Spleen (tissue), 11 donors: ENCODE measurements at regions not wholly inside any gene's neighbourhood (a gene's known extent, or its start where the extent isn't known, plus 50 kb on each side); places are given as distances from the start of the nearest gene placed in this dataset.
"Not testable (repeated sequence)": the region's sequence is repeated elsewhere in the genome, so short reads cannot be mapped to it uniquely, and the experiment has no call there.

ENCODE experiments used
- DNase-seq: peaks from one replicate; pipeline ENCODE4 v3.0.0-alpha.2; 2020
- H3K27ac ChIP-seq, 8 donors: fragments of 200-600 bp; sonication (generic) in 7 of 8; 1 replicate in 4 of 8; 2 replicates in 4 of 8; pipeline versions ENCODE4 v1.5.0 to v1.8.0; 2016 to 2021; ENCODE audit warnings: inconsistent platforms in 4 of 8, mild to moderate bottlenecking in 4 of 8, moderate library complexity in 1 of 8
- H3K27me3 ChIP-seq, 7 donors: fragments of 200-600 bp; sonication (generic) in 6 of 7; replicated peaks in 1 of 7; 1 replicate in 4 of 7; 2 replicates in 3 of 7; pipeline versions ENCODE4 v1.5.0 to v1.8.0; 2016 to 2021; ENCODE audit warnings: inconsistent platforms in 3 of 7, mild to moderate bottlenecking in 1 of 7
- H3K36me3 ChIP-seq, 6 donors: fragments of 200-600 bp; sonication (generic) in 5 of 6; 1 replicate in 4 of 6; 2 replicates in 2 of 6; pipeline versions ENCODE4 v1.5.0 to v1.8.0; 2016 to 2021; ENCODE audit warnings: inconsistent platforms in 2 of 6
- H3K4me1 ChIP-seq, 6 donors: fragments of 200-600 bp; sonication (generic) in 5 of 6; 1 replicate in 3 of 6; 2 replicates in 3 of 6; pipeline versions ENCODE4 v1.5.0 to v1.8.0; 2016 to 2021; ENCODE audit warnings: inconsistent platforms in 3 of 6
- H3K4me3 ChIP-seq, 8 donors: fragments of 200-600 bp; sonication (generic) in 7 of 8; 1 replicate in 4 of 8; 2 replicates in 4 of 8; pipeline versions ENCODE4 v1.5.0 to v1.8.0; 2016 to 2021; ENCODE audit warnings: inconsistent platforms in 4 of 8, mild to moderate bottlenecking in 4 of 8, moderate library complexity in 2 of 8
- H3K9me3 ChIP-seq, 8 donors: fragments of 200-600 bp; sonication (generic) in 7 of 8; 1 replicate in 4 of 8; 2 replicates in 4 of 8; pipeline versions ENCODE4 v1.5.0 to v1.8.0; 2016 to 2021; ENCODE audit warnings: inconsistent platforms in 4 of 8
- POLR2A ChIP-seq, 3 donors: fragments of 450-650 bp; IDR thresholded peaks; one replicate each; pipeline ENCODE4 v1.5.1; 2017; ENCODE audit warnings: antibody characterized with exemption in 3 of 3, mild to moderate bottlenecking in 1 of 3
- POLR2AphosphoS5 ChIP-seq, 3 donors: sonication (generic); formaldehyde crosslinking; IDR thresholded peaks; one replicate each; pipeline ENCODE4 v1.5.1; 2017; ENCODE audit warnings: antibody characterized with exemption in 3 of 3
- WGBS, 5 donors: extraction: QIAGEN DNeasy Blood & Tissue Kit in 3 of 5; methylation state at CpG; one replicate each; pipeline versions ENCODE4 v1.1.5 to v1.1.7; 2013 to 2018; 5-methylcytosine and 5-hydroxymethylcytosine counted together
- intact Hi-C: fragments of 100-400 bp; cut with DNase I; formaldehyde crosslinking; loops from one replicate; pipeline ENCODE4 v1.15.0; 2023; ENCODE audit warnings: low total_unique reads
- TF ChIP-seq, protein P1 (sequence below), 11 experiments: fragments of 200-600 bp in 7 of 11; fragments of 450-650 bp in 4 of 11; sonication (generic) in 4 of 11; IDR thresholded peaks in 8 of 11; conservative IDR thresholded peaks in 3 of 11; 1 replicate in 7 of 11; 2 replicates in 4 of 11; pipeline versions ENCODE4 v1.4.0 to v1.8.0; 2016 to 2021; ENCODE audit warnings: antibody characterized with exemption in 11 of 11, inconsistent platforms in 4 of 11, mild to moderate bottlenecking in 1 of 11
- donor health status: healthy with polysubstance abuse.
- donor health status: DM: no; HTN: no; CAD: no; lungs with moderate emphysema.
- donor health status: DM: no; HTN: no; CAD: no.
- donor health status: Bipolar disorder and iron deficiency.
- donor health status: healthy.
- donor health status: DM: no; HTN: no; CAD: no.
- donor health status: DM: yes; HTN: yes; CAD: no.

- Histone ChIP-seq H3K27me3 (no peaks in the 10 kb centered on the region), H3K9me3 (peaks cover 0 to 60% (median 36%) of the 10 kb centered on the region in 8 donors), H3K36me3 (no peaks in the 10 kb centered on the region), H3K4me1 (no peaks in the 10 kb centered on the region), H3K27ac (no peak overlapping the region), H3K4me3 (no peak overlapping the region)
- 65 to 85% (median 68%) methylated on average over 1 of the region's 1 CpG for WGBS, 5 donors
- no peak for DNase-seq
- intact Hi-C loops = no loop called here
- TF ChIP-seq, protein P1, sequence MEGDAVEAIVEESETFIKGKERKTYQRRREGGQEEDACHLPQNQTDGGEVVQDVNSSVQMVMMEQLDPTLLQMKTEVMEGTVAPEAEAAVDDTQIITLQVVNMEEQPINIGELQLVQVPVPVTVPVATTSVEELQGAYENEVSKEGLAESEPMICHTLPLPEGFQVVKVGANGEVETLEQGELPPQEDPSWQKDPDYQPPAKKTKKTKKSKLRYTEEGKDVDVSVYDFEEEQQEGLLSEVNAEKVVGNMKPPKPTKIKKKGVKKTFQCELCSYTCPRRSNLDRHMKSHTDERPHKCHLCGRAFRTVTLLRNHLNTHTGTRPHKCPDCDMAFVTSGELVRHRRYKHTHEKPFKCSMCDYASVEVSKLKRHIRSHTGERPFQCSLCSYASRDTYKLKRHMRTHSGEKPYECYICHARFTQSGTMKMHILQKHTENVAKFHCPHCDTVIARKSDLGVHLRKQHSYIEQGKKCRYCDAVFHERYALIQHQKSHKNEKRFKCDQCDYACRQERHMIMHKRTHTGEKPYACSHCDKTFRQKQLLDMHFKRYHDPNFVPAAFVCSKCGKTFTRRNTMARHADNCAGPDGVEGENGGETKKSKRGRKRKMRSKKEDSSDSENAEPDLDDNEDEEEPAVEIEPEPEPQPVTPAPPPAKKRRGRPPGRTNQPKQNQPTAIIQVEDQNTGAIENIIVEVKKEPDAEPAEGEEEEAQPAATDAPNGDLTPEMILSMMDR (IDR thresholded peaks at IDR 0.05 in 8 of 11, conservative IDR thresholded peaks at IDR 0.05 in 3 of 11) = no peak
- TF ChIP-seq POLR2A (IDR thresholded peaks at IDR 0.05) (no peak), POLR2AphosphoS5 (IDR thresholded peaks at IDR 0.05) (no peak)
Observed at GRCh38 chr11:83389975-83390374, 103.8 kb upstream of the CCDC90B start.

DNA sequence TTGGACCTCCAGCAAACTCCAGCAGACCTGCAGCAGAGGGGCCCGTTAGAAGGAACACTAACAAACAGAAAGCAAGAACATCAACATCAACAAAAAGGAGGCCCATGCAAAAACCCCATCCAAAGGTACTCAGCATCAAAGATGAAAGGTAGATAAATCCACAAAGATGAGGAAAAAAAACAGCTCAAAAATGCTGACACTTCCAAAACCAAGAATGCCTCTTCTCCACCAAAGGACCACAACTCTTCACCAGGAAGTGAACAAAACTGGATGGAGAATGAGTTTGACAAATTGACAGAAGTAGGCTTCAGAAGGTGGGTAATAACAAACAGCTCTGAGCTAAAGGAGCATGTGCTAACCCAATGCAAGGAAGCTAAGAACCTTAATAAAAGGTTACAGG is 97.7 kb upstream of the CCDC90B start:
- H3K27ac ChIP-seq, intact Hi-C loops, H3K4me3 ChIP-seq, H3K4me1 ChIP-seq, DNase-seq, H3K36me3 ChIP-seq, H3K27me3 ChIP-seq: not testable (repeated sequence)
- 67 to 92% (median 73%) methylated on average over 1 of the region's 1 CpG for WGBS, 5 donors
- H3K9me3 ChIP-seq = peaks cover 0 to 79% (median 61%) of the 10 kb centered on the region in 8 donors

DNA sequence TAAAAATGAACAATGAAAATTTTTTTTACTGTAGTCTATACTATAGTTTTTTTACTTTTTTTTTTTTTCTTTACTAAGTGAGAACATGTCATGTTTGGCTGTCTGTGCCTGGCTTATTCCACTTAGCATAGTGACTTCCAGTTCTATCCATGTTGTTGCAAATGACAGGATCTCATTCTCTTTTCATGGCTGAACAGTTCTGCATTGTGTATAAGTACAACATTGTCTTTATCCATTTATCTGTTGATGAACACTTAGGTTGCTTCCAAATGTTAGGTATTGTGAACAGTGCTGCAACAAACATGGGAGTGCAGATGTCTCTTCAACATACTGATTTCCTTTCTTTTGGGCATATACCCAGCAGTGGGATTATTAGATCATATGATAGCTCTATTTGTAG is 88.1 kb upstream of the CCDC90B start:
- peaks cover 0 to 10% (median 3%) of the 10 kb centered on the region in 8 donors for H3K9me3 ChIP-seq
- H3K4me3 ChIP-seq = no peak overlapping the region
- H3K27me3 ChIP-seq = no peaks in the 10 kb centered on the region
- H3K4me1 ChIP-seq = no peaks in the 10 kb centered on the region
- DNase-seq = no peak
- no peak overlapping the region for H3K27ac ChIP-seq
- TF ChIP-seq POLR2AphosphoS5 (IDR thresholded peaks at IDR 0.05) = no peak
- intact Hi-C loops = no loop called here
- no peaks in the 10 kb centered on the region for H3K36me3 ChIP-seq

DNA sequence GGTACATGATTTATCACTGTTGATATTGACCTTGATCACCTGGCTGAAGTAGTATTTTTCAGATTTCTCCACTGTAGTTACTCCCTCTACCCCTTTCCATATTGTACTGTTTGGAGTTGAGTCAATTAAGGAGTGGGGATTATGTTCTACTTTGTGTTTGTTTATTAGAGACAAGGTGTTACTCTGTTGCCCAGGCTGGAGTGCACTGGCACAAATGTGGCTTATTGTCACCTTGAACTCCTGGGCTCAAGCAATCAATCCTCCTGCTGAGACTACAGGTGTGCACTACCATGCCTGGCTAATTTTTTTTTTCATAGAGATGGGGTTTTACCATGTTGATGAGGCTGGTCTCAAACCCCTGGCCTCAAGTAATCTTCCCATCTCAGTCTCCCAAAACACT is 85.3 kb upstream of the CCDC90B start:
- TF ChIP-seq POLR2A (IDR thresholded peaks at IDR 0.05) (no peak), POLR2AphosphoS5 (IDR thresholded peaks at IDR 0.05) (no peak)
- TF ChIP-seq, protein P1 (IDR thresholded peaks at IDR 0.05 in 8 of 11, conservative IDR thresholded peaks at IDR 0.05 in 3 of 11) = no peak
- DNase-seq = no peak
- H3K27me3 ChIP-seq = no peaks in the 10 kb centered on the region
- no peaks in the 10 kb centered on the region for H3K4me1 ChIP-seq
- H3K36me3 ChIP-seq = no peaks in the 10 kb centered on the region
- no peak overlapping the region for H3K4me3 ChIP-seq
- intact Hi-C loops = no loop called here
- H3K27ac ChIP-seq = no peak overlapping the region
- H3K9me3 ChIP-seq = peaks cover 0 to 37% (median 28%) of the 10 kb centered on the region in 8 donors

DNA sequence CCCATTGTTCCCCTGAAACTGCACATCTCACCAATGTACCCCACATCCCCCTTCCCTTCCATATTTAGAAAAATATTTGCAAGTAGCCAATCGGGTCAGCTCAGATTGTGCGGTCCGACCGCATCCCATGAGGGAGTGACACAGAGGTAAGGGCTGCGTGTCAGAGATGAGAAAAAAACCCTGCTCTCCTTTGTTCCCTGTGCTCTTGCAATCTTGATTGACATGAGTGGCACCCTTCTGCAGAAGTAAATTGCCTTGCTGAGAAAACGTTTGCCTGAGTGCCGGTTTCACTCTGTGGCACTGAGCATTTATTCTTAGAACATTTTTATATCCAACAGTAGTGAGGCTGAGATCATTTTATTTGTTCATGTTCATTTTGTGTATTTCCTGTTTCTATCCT is 81.6 kb upstream of the CCDC90B start:
- Histone ChIP-seq H3K4me3 (no peak overlapping the region), H3K27me3 (no peaks in the 10 kb centered on the region), H3K36me3 (no peaks in the 10 kb centered on the region), H3K27ac (no peak overlapping the region), H3K4me1 (no peaks in the 10 kb centered on the region), H3K9me3 (peaks cover 0 to 41% (median 28%) of the 10 kb centered on the region in 8 donors)
- DNase-seq = no peak
- 90 to 95% (median 93%) methylated on average over 7 of the region's 7 CpGs for WGBS, 5 donors
- TF ChIP-seq POLR2A (IDR thresholded peaks at IDR 0.05) (no peak), POLR2AphosphoS5 (IDR thresholded peaks at IDR 0.05) (no peak)
- TF ChIP-seq, protein P1 (IDR thresholded peaks at IDR 0.05 in 8 of 11, conservative IDR thresholded peaks at IDR 0.05 in 3 of 11) = no peak
- intact Hi-C loops = no loop called here
